Fibroblast of lung (primary cell): ENCODE measurements at regions not wholly inside any gene's neighbourhood (a gene's known extent, or its start where the extent isn't known, plus 50 kb on each side); places are given as distances from the start of the nearest gene placed in this dataset.

Source experiments
- DNase-seq, 2 donors: peaks; one replicate each; pipeline versions ENCODE4 v3.0.0 to v3.0.0-alpha.2; 2010; ENCODE audit warnings: low read depth in 2 of 2
- H2AFZ ChIP-seq: 2 replicates; pipeline ENCODE4 v1.5.1; 2012; ENCODE audit warnings: low read length, control low read depth, inconsistent platforms
- H3K27ac ChIP-seq: 2 replicates; pipeline ENCODE4 v1.5.1; 2011; ENCODE audit warnings: low read length, control low read depth; ENCODE audit not compliant: insufficient read depth
- H3K27me3 ChIP-seq: 2 replicates; pipeline ENCODE4 v1.5.1; 2011; ENCODE audit warnings: mild to moderate bottlenecking, low read length; ENCODE audit not compliant: control insufficient read depth, insufficient read depth
- H3K36me3 ChIP-seq: 2 replicates; pipeline ENCODE4 v1.5.1; 2011; ENCODE audit warnings: low read length; ENCODE audit not compliant: control insufficient read depth, insufficient read depth
- H3K4me1 ChIP-seq: 2 replicates; pipeline ENCODE4 v1.5.1; 2011; ENCODE audit warnings: low read length; ENCODE audit not compliant: control insufficient read depth, insufficient read depth; ENCODE audit errors: extremely low read depth
- H3K4me2 ChIP-seq: 2 replicates; pipeline ENCODE4 v1.5.1; 2011; ENCODE audit warnings: low read length, control low read depth; ENCODE audit not compliant: insufficient read depth; ENCODE audit errors: extremely low read depth
- H3K4me3 ChIP-seq, 4 experiments: fragments of 200-600 bp in 1 of 4; sonication (generic) in 1 of 4; replicated peaks in 1 of 4; 2 replicates each; pipeline ENCODE4 v1.5.1; 2011 to 2016; ENCODE audit warnings: low read length in 4 of 4, low read depth in 3 of 4, mild to moderate bottlenecking in 3 of 4, control low read depth in 2 of 4, inconsistent platforms in 1 of 4, mixed read lengths in 1 of 4; ENCODE audit not compliant: insufficient read depth in 1 of 4; ENCODE audit errors: control extremely low read depth in 1 of 4
- H3K79me2 ChIP-seq: 2 replicates; pipeline ENCODE4 v1.5.1; 2012; ENCODE audit warnings: mild to moderate bottlenecking, low read length, inconsistent platforms; ENCODE audit not compliant: control insufficient read depth, insufficient read depth
- H3K9ac ChIP-seq: 2 replicates; pipeline ENCODE4 v1.5.1; 2011; ENCODE audit warnings: mild to moderate bottlenecking, low read length, control low read depth; ENCODE audit not compliant: insufficient read depth
- H3K9me3 ChIP-seq: 2 replicates; pipeline ENCODE4 v1.5.1; 2012; ENCODE audit warnings: low read depth, low read length; ENCODE audit not compliant: control insufficient read depth, insufficient read depth
- H4K20me1 ChIP-seq: 2 replicates; pipeline ENCODE4 v1.5.1; 2011; ENCODE audit warnings: low read length; ENCODE audit not compliant: control insufficient read depth, insufficient read depth; ENCODE audit errors: extremely low read depth
- EZH2 ChIP-seq: IDR thresholded peaks from 2 replicates; pipeline ENCODE4 v1.5.1; 2012; ENCODE audit warnings: low read length, control low read depth, mild to moderate bottlenecking; ENCODE audit errors: missing control alignments
- TF ChIP-seq, protein P1 (sequence below), 2 donors: IDR thresholded peaks in 1 of 2; conservative IDR thresholded peaks in 1 of 2; 1 replicate in 1 of 2; 2 replicates in 1 of 2; pipeline ENCODE4 v1.5.1; 2011 to 2012; ENCODE audit warnings: low read length in 2 of 2, control low read depth in 1 of 2, inconsistent platforms in 1 of 2, low read depth in 1 of 2, mild to moderate bottlenecking in 1 of 2

- Histone ChIP-seq H3K36me3 (no peaks in the 10 kb centered on the region), H4K20me1 (no peaks in the 10 kb centered on the region), H3K27me3 (no peaks in the 10 kb centered on the region), H3K9me3 (no peaks in the 10 kb centered on the region), H3K9ac (no peak overlapping the region), H3K4me1 (peaks cover 4% of the 10 kb centered on the region), H2AFZ (no peak overlapping the region), H3K79me2 (no peaks in the 10 kb centered on the region), H3K4me2 (no peak overlapping the region), H3K27ac (no peak overlapping the region), H3K4me3 (no peak overlapping the region)
- no peak for DNase-seq
- no peak for TF ChIP-seq EZH2
- TF ChIP-seq, protein P1, sequence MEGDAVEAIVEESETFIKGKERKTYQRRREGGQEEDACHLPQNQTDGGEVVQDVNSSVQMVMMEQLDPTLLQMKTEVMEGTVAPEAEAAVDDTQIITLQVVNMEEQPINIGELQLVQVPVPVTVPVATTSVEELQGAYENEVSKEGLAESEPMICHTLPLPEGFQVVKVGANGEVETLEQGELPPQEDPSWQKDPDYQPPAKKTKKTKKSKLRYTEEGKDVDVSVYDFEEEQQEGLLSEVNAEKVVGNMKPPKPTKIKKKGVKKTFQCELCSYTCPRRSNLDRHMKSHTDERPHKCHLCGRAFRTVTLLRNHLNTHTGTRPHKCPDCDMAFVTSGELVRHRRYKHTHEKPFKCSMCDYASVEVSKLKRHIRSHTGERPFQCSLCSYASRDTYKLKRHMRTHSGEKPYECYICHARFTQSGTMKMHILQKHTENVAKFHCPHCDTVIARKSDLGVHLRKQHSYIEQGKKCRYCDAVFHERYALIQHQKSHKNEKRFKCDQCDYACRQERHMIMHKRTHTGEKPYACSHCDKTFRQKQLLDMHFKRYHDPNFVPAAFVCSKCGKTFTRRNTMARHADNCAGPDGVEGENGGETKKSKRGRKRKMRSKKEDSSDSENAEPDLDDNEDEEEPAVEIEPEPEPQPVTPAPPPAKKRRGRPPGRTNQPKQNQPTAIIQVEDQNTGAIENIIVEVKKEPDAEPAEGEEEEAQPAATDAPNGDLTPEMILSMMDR (conservative IDR thresholded peaks at IDR 0.05 in 1 of 2, IDR thresholded peaks at IDR 0.05 in 1 of 2; ENCODE audit: low read depth in 1 of 2, low read length in 2 of 2): no peak
These were observed 442.5 kb upstream of the RGS6 start for GRCh38 chr14:71489742-71490141.

GRCh38 chr14:71491931-71492330 is 440.3 kb upstream of the RGS6 start:
- Histone ChIP-seq H3K4me1 (peaks cover 4% of the 10 kb centered on the region), H3K9ac (no peak overlapping the region), H3K27ac (peak overlapping the region; percentile 7), H3K27me3 (no peaks in the 10 kb centered on the region), H3K9me3 (no peaks in the 10 kb centered on the region), H2AFZ (peak overlapping the region; percentile 12), H3K4me2 (peak overlapping the region; percentile 38), H3K4me3 (no peak overlapping the region), H4K20me1 (no peaks in the 10 kb centered on the region), H3K36me3 (no peaks in the 10 kb centered on the region), H3K79me2 (no peaks in the 10 kb centered on the region)
- DNase-seq: peak; percentile 24 to 60
- no peak for TF ChIP-seq EZH2
- TF ChIP-seq, protein P1 (conservative IDR thresholded peaks at IDR 0.05 in 1 of 2, IDR thresholded peaks at IDR 0.05 in 1 of 2; ENCODE audit: low read depth in 1 of 2, low read length in 2 of 2): no peak

DNA sequence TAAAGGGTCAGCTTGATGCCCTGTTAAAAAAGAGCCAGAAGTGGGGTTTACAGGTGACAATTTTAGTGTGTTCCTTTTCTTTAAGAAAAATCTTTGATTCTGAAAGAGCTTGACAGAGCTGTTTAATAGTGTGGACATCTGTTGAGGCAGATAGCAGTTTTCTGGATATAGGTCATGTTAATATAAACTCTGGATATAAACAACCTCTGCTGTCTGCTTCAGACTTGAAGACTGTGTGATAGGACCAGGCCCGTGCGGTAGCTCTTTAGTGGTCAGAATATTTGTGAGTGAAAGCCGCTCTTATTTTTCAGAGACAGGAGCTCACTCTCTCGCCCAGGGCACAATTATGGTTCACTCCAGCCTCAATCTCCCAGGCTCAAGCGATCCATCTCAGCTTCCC is 439.9 kb upstream of the RGS6 start:
- no peaks in the 10 kb centered on the region for H4K20me1 ChIP-seq
- H3K79me2 ChIP-seq: no peaks in the 10 kb centered on the region
- H3K4me3 ChIP-seq: no peak overlapping the region
- no peak overlapping the region for H2AFZ ChIP-seq
- peaks cover 4% of the 10 kb centered on the region for H3K4me1 ChIP-seq
- no peaks in the 10 kb centered on the region for H3K36me3 ChIP-seq
- H3K27ac ChIP-seq: no peak overlapping the region
- DNase-seq: peak in 1 of 2 donors; percentile 72
- no peak overlapping the region for H3K9ac ChIP-seq
- TF ChIP-seq, protein P1 (conservative IDR thresholded peaks at IDR 0.05 in 1 of 2, IDR thresholded peaks at IDR 0.05 in 1 of 2; ENCODE audit: low read depth in 1 of 2, low read length in 2 of 2): no peak
- TF ChIP-seq EZH2: no peak
- H3K4me2 ChIP-seq: peak overlapping the region; percentile 38
- no peaks in the 10 kb centered on the region for H3K27me3 ChIP-seq
- no peaks in the 10 kb centered on the region for H3K9me3 ChIP-seq
